Activated T-helper 17 cell treated with anti-CD3 and anti-CD28 coated beads, Interleukin-2, amount 50 U/mL, for 72 hours (primary cell): ENCODE measurements at regions not wholly inside any gene's neighbourhood (a gene's known extent, or its start where the extent isn't known, plus 50 kb on each side); places are given as distances from the start of the nearest gene placed in this dataset.

Experiments used
- ATAC-seq: fragments of 150-1000 bp; cut with Tn5 transposase; replicated peaks from 2 replicates; pipeline ENCODE4 v1.10.0; 2021; ENCODE audit warnings: mild to moderate bottlenecking, moderate library complexity
- H3K27ac Mint-ChIP-seq: one replicate; pipeline ENCODE4 v1.8.0; 2022; ENCODE audit warnings: mixed read lengths
- H3K27me3 Mint-ChIP-seq: one replicate; pipeline ENCODE4 v1.8.0; 2022; ENCODE audit warnings: mixed read lengths
- H3K36me3 Mint-ChIP-seq: one replicate; pipeline ENCODE4 v1.8.0; 2022; ENCODE audit warnings: low read depth, mild to moderate bottlenecking, mixed read lengths
- H3K4me1 Mint-ChIP-seq: one replicate; pipeline ENCODE4 v1.8.0; 2022; ENCODE audit warnings: mixed read lengths
- H3K4me3 Mint-ChIP-seq: one replicate; pipeline ENCODE4 v1.8.0; 2022; ENCODE audit warnings: mild to moderate bottlenecking, mixed read lengths
- H3K9me3 Mint-ChIP-seq: one replicate; pipeline ENCODE4 v1.8.0; 2022; ENCODE audit warnings: mixed read lengths

GRCh38 chr3:43998836-43999727 lies 242.6 kb upstream of the TOPAZ1 start:
- no peaks in the 10 kb centered on the region for H3K9me3 Mint-ChIP-seq
- H3K27ac Mint-ChIP-seq, result no peak overlapping the region
- peaks cover 77% of the 10 kb centered on the region for H3K27me3 Mint-ChIP-seq
- H3K4me1 Mint-ChIP-seq, result peaks cover 4% of the 10 kb centered on the region
- H3K36me3 Mint-ChIP-seq, result peaks cover 8% of the 10 kb centered on the region
- ATAC-seq, result no peak
- H3K4me3 Mint-ChIP-seq, result peak overlapping the region; percentile 74

- Mint-ChIP-seq H3K4me1 (peaks cover 4% of the 10 kb centered on the region), H3K27ac (no peak overlapping the region), H3K9me3 (no peaks in the 10 kb centered on the region), H3K4me3 (peak overlapping the region; percentile 43), H3K27me3 (peaks cover 75% of the 10 kb centered on the region), H3K36me3 (peaks cover 8% of the 10 kb centered on the region)
- no peak for ATAC-seq
These were observed 241.9 kb upstream of the TOPAZ1 start for GRCh38 chr3:43999728-44000319.

DNA sequence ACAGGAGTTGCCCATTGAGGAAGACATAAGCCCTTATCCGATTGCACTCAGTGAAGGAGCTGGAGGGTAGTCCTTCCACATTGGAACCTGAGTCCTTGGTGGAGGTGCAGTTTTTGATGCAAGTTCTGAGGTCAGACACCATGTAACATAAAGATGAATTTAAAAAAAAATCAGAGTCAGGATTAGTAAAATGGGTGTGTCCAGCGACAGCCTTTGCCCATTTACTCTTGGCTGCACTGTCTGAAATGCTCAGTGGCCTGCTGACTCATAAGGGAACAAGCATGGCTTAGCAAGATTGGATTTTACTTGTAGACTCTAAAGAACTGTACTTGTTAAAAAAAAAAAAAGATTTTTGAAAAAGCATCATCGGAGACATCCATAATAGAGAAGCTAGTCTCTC lies 241.1 kb upstream of the TOPAZ1 start:
- Mint-ChIP-seq H3K27me3 (peaks cover 77% of the 10 kb centered on the region), H3K4me1 (peaks cover 4% of the 10 kb centered on the region), H3K9me3 (no peaks in the 10 kb centered on the region), H3K4me3 (no peak overlapping the region), H3K36me3 (peaks cover 7% of the 10 kb centered on the region), H3K27ac (no peak overlapping the region)
- ATAC-seq, result no peak

DNA sequence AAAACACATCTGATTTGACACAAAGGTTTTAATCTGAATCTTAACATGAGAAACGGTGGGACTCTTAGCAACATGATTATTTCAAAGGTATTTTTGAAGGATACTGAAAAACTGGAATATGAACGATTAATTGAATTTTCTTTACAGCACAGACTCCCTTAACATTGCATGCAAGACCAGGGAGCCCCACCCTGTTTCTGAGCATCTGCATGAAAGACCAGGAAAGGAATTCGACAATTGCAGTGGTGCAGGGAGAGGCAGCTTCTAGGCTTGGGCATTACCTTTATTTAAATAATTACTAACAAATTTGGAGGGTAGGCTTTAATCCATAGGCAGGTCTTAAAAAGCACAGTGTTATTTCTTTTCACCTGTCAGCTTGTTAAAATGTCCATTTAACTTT lies 240.6 kb upstream of the TOPAZ1 start:
- H3K4me1 Mint-ChIP-seq, result peaks cover under 1% of the 10 kb centered on the region
- H3K27ac Mint-ChIP-seq, result no peak overlapping the region
- no peaks in the 10 kb centered on the region for H3K9me3 Mint-ChIP-seq
- no peak overlapping the region for H3K4me3 Mint-ChIP-seq
- no peak for ATAC-seq
- H3K27me3 Mint-ChIP-seq, result peaks cover 72% of the 10 kb centered on the region
- H3K36me3 Mint-ChIP-seq, result peaks cover 3% of the 10 kb centered on the region

GRCh38 chr3:44003801-44004200 lies 237.9 kb upstream of the TOPAZ1 start:
- H3K9me3 Mint-ChIP-seq, result no peaks in the 10 kb centered on the region
- no peaks in the 10 kb centered on the region for H3K4me1 Mint-ChIP-seq
- no peak overlapping the region for H3K27ac Mint-ChIP-seq
- no peak for ATAC-seq
- H3K4me3 Mint-ChIP-seq, result no peak overlapping the region
- no peaks in the 10 kb centered on the region for H3K36me3 Mint-ChIP-seq
- peaks cover 51% of the 10 kb centered on the region for H3K27me3 Mint-ChIP-seq

DNA sequence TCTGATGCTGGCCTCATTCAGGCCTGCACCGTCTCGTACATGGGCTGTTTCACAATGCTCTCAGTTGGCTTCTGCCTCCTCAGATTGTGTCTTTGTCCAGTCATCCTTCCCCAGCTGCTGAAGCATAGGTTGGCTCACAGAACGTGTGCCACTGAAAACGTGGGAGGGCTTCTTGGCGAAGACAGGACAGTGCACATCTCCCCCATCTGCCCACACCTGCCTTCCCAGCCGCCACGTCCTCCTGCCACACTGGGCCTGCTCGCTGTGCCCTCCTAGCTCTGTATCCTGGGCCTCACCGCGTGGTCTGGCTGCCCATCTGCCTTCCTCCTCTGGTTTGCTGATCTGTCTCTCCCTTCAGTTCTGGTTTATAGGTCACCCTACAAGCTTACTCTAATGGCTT lies 230.0 kb upstream of the TOPAZ1 start:
- H3K36me3 Mint-ChIP-seq, result no peaks in the 10 kb centered on the region
- ATAC-seq, result no peak
- peaks cover 30% of the 10 kb centered on the region for H3K27me3 Mint-ChIP-seq
- H3K4me3 Mint-ChIP-seq, result no peak overlapping the region
- H3K4me1 Mint-ChIP-seq, result no peaks in the 10 kb centered on the region
- no peaks in the 10 kb centered on the region for H3K9me3 Mint-ChIP-seq
- H3K27ac Mint-ChIP-seq, result no peak overlapping the region

DNA sequence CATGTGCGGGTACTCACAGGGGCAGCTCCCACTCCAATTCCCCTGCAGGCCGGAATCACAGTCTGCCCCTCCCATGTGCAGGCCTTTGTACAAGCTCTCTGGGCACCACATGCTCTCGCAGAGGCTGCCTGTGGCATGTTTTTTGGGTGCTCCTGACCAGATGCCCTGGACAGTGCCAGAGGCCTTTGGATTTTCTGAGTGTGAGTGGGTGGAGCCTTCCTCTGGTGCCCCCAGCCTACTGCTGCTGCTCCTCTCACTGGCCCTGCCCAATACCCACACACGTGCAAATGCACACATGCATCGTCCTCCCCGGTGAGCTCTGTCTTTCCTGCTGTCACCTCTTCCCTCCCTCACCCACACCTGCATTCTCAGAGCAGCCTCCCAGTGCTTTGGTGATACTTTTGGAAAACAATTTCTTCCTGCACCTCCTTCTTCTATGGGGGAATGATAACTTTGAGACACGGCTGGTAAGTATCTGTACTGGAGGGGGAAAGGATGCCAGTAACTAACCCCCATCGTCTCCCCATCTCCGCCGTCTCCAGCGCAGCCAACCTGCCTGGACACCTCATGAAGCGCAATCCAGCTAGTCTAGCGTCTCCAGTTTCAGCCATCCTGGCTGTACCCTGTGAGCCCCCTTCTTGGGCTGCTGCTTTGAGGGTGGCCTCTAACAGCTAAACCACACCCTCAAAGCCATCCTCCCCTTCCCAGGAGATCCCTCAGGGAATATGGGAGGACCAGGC lies 229.4 kb upstream of the TOPAZ1 start:
- Mint-ChIP-seq H3K4me3 (no peak overlapping the region), H3K27ac (no peak overlapping the region), H3K4me1 (no peaks in the 10 kb centered on the region), H3K9me3 (no peaks in the 10 kb centered on the region), H3K27me3 (peaks cover 33% of the 10 kb centered on the region), H3K36me3 (no peaks in the 10 kb centered on the region)
- ATAC-seq, result no peak

- Mint-ChIP-seq H3K9me3 (no peaks in the 10 kb centered on the region), H3K36me3 (no peaks in the 10 kb centered on the region), H3K27me3 (peaks cover 32% of the 10 kb centered on the region), H3K4me3 (no peak overlapping the region), H3K27ac (no peak overlapping the region), H3K4me1 (no peaks in the 10 kb centered on the region)
- ATAC-seq, result no peak
These were observed 227.7 kb upstream of the TOPAZ1 start for GRCh38 chr3:44013967-44014366.

GRCh38 chr3:44015170-44015569 lies 226.5 kb upstream of the TOPAZ1 start:
- H3K36me3 Mint-ChIP-seq, result no peaks in the 10 kb centered on the region
- H3K9me3 Mint-ChIP-seq, result no peaks in the 10 kb centered on the region
- no peak for ATAC-seq
- no peak overlapping the region for H3K4me3 Mint-ChIP-seq
- peaks cover 36% of the 10 kb centered on the region for H3K27me3 Mint-ChIP-seq
- H3K4me1 Mint-ChIP-seq, result no peaks in the 10 kb centered on the region
- no peak overlapping the region for H3K27ac Mint-ChIP-seq

GRCh38 chr3:44016818-44017217 lies 224.9 kb upstream of the TOPAZ1 start:
- H3K27ac Mint-ChIP-seq, result no peak overlapping the region
- ATAC-seq, result peak; percentile 44
- H3K36me3 Mint-ChIP-seq, result no peaks in the 10 kb centered on the region
- no peak overlapping the region for H3K4me3 Mint-ChIP-seq
- peaks cover 41% of the 10 kb centered on the region for H3K27me3 Mint-ChIP-seq
- H3K9me3 Mint-ChIP-seq, result no peaks in the 10 kb centered on the region
- no peaks in the 10 kb centered on the region for H3K4me1 Mint-ChIP-seq

DNA sequence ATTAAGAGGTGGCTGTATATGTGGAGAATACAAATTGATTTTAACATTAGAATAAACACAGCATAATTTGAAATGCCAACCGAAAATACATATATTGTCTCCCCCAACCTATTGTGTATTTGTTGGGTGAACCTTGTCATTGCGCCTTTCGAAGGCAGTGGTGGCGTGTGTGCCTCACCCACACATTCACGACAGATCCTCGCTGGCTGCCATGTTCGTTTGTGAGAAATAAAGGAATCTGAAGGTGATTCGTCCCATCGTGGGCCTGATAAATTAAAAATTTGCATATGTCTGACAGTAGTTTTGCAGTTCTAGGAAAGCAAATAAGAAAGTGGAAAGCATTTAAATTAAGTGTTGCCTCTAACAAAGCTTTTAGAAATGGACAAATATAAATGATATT lies 222.8 kb upstream of the TOPAZ1 start:
- H3K36me3 Mint-ChIP-seq, result no peaks in the 10 kb centered on the region
- no peaks in the 10 kb centered on the region for H3K9me3 Mint-ChIP-seq
- peaks cover 47% of the 10 kb centered on the region for H3K27me3 Mint-ChIP-seq
- no peaks in the 10 kb centered on the region for H3K4me1 Mint-ChIP-seq
- no peak overlapping the region for H3K4me3 Mint-ChIP-seq
- no peak for ATAC-seq
- no peak overlapping the region for H3K27ac Mint-ChIP-seq

- Mint-ChIP-seq H3K4me3 (no peak overlapping the region), H3K9me3 (no peaks in the 10 kb centered on the region), H3K27ac (no peak overlapping the region), H3K4me1 (no peaks in the 10 kb centered on the region), H3K36me3 (no peaks in the 10 kb centered on the region), H3K27me3 (peaks cover 52% of the 10 kb centered on the region)
- no peak for ATAC-seq
These were observed 221.9 kb upstream of the TOPAZ1 start for GRCh38 chr3:44019736-44020135.

GRCh38 chr3:44020143-44020542 lies 221.5 kb upstream of the TOPAZ1 start:
- H3K36me3 Mint-ChIP-seq, result no peaks in the 10 kb centered on the region
- no peaks in the 10 kb centered on the region for H3K9me3 Mint-ChIP-seq
- H3K4me1 Mint-ChIP-seq, result no peaks in the 10 kb centered on the region
- H3K27me3 Mint-ChIP-seq, result peaks cover 53% of the 10 kb centered on the region
- no peak overlapping the region for H3K4me3 Mint-ChIP-seq
- no peak for ATAC-seq
- no peak overlapping the region for H3K27ac Mint-ChIP-seq

DNA sequence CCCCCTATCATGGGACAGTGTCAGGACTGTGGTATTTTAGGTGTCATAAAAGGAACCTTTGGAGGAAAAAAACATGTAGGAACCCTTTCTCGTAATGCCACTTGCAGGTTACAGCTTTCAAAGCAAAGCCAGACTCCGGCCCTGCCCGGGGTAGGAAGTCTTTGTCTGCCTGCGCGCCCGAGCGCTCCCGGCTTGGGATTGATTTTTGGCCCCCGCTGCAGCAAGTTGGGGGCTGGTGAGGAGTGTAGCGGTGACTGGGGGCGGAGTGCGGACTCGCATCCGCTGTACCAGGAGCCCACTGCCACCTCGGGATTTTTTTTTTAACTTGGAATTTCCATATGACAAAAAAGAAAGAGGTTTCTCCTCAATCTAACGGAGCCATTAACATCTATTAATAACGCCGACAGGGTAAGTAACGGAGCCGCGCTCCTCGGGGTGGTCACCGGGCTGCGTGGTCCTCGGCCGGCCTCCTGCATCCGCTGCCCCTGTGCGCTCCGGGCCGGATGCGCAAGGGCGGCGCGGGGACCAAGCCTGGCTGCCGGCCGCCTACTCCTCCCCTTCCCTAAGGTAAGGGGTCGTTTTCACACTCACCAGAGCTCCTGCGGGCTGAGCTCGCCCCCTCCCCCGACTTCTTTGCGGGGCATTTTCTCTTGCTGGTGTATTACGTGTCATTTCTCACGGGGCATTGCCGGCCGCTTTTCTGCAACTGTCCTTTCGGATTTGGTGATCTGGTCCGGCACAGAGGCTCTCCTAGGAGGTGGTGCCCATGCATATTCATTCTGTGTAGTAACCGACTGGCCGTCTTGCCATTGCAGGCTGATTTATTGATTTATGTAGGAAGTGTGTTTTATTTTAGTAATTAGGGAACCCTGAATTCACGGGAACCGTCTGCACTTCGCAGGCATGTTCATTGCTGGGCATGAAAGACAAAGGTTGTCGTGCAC lies 219.8 kb upstream of the TOPAZ1 start:
- ATAC-seq, result no peak
- Mint-ChIP-seq H3K4me3 (peak overlapping the region; percentile 50), H3K9me3 (no peaks in the 10 kb centered on the region), H3K27ac (no peak overlapping the region), H3K36me3 (no peaks in the 10 kb centered on the region), H3K4me1 (no peaks in the 10 kb centered on the region), H3K27me3 (peaks cover 60% of the 10 kb centered on the region)
